PC-3 (cell line): ENCODE measurements at regions not wholly inside any gene's neighbourhood (a gene's known extent, or its start where the extent isn't known, plus 50 kb on each side); places are given as distances from the start of the nearest gene placed in this dataset.

Experiments used
- ATAC-seq: fragments of 200-7000 bp; cut with Tn5 transposase; 2 replicates; pipeline ENCODE4 v1.9.1; 2020; ENCODE audit warnings: mild to moderate bottlenecking, moderate library complexity
- BruUV-seq: library from RNA; stranded (reverse); fragments of 400-500 nt; replicated peaks from 2 replicates; lab custom pipeline; 2021; lab: Mats Ljungman, UMichigan
- CTCF ChIA-PET: fragments of 300-600 bp; sonication (Branson Sonifier 250); formaldehyde crosslinking; loops from one replicate; lab custom pipeline; 2022; ENCODE audit warnings: antibody characterized with exemption; lab: Charles Lee
- POLR2A ChIA-PET: fragments of 300-600 bp; sonication (Branson Sonifier 250); formaldehyde crosslinking; loops from one replicate; lab custom pipeline; 2022; ENCODE audit warnings: antibody characterized with exemption; ENCODE audit not compliant: unreplicated experiment; lab: Charles Lee
- DNase-seq: peaks from one replicate; pipeline ENCODE4 v3.0.0-alpha.2; 2015
- H2AFZ ChIP-seq: fragments of 300-600 bp; sonication (generic); 2 replicates; pipeline ENCODE4 v1.6.0; 2016; ENCODE audit warnings: antibody characterized with exemption, low read length
- H3F3A ChIP-seq: fragments of 300-600 bp; sonication (generic); one replicate; pipeline ENCODE4 v1.6.0; 2017; ENCODE audit warnings: antibody characterized with exemption, low read length, control low read depth, mild to moderate bottlenecking; ENCODE audit not compliant: unreplicated experiment
- H3K27ac ChIP-seq: fragments of 300-600 bp; sonication (generic); 2 replicates; pipeline ENCODE4 v1.5.1; 2016; ENCODE audit warnings: mild to moderate bottlenecking, low read length
- H3K27me3 ChIP-seq: fragments of 300-600 bp; sonication (generic); 2 replicates; pipeline ENCODE4 v1.6.1; 2016; ENCODE audit warnings: low read length, mixed read lengths
- H3K36me3 ChIP-seq: fragments of 300-600 bp; sonication (generic); 2 replicates; pipeline ENCODE4 v1.6.1; 2016; ENCODE audit warnings: low read depth, mixed run types, low read length, mixed read lengths
- H3K4me1 ChIP-seq: fragments of 300-600 bp; sonication (generic); 2 replicates; pipeline ENCODE4 v1.5.1; 2016; ENCODE audit warnings: low read length; ENCODE audit not compliant: insufficient read depth
- H3K4me2 ChIP-seq: fragments of 300-600 bp; sonication (generic); 2 replicates; pipeline ENCODE4 v1.6.0; 2016; ENCODE audit warnings: low read length
- H3K4me3 ChIP-seq: fragments of 300-600 bp; sonication (generic); 2 replicates; pipeline ENCODE4 v1.5.1; 2016; ENCODE audit warnings: mild to moderate bottlenecking, low read length, mixed read lengths
- H3K79me2 ChIP-seq: fragments of 300-600 bp; sonication (generic); 2 replicates; pipeline ENCODE4 v1.6.1; 2017; ENCODE audit warnings: low read length, mixed read lengths
- H3K9ac ChIP-seq: fragments of 300-600 bp; sonication (generic); 2 replicates; pipeline ENCODE4 v1.6.0; 2016; ENCODE audit warnings: mild to moderate bottlenecking, low read length
- H3K9me2 ChIP-seq: fragments of 300-600 bp; sonication (generic); replicated peaks from 2 replicates; pipeline ENCODE4 v1.6.1; 2016; ENCODE audit warnings: mixed run types, low read length, mixed read lengths
- H3K9me3 ChIP-seq: fragments of 300-600 bp; sonication (generic); 2 replicates; pipeline ENCODE4 v1.6.1; 2016; ENCODE audit warnings: low read length, mixed read lengths
- H4K20me1 ChIP-seq: fragments of 300-600 bp; sonication (generic); 2 replicates; pipeline ENCODE4 v1.6.1; 2016; ENCODE audit warnings: low read length, mixed read lengths
- EZH2 ChIP-seq: fragments of 300-600 bp; sonication (generic); IDR thresholded peaks from one replicate; pipeline ENCODE4 v1.6.1; 2017; ENCODE audit warnings: antibody characterized with exemption, mild to moderate bottlenecking, low read length; ENCODE audit not compliant: unreplicated experiment
- EZH2phosphoT487 ChIP-seq: fragments of 300-600 bp; sonication (generic); IDR thresholded peaks from 2 replicates; pipeline ENCODE4 v1.6.1; 2018; ENCODE audit warnings: mild to moderate bottlenecking, antibody characterized with exemption, low read length, borderline replicate concordance
- intact Hi-C: fragments of 100-400 bp; cut with micrococcal nuclease; formaldehyde crosslinking; loops from 2 replicates; pipeline ENCODE4 v1.9.0; 2023
- TF ChIP-seq, protein P1 (sequence below): fragments of 300-600 bp; sonication (generic); conservative IDR thresholded peaks from 2 replicates; pipeline ENCODE4 v1.5.1; 2017; ENCODE audit warnings: antibody characterized with exemption, low read depth, mild to moderate bottlenecking, low read length

DNA sequence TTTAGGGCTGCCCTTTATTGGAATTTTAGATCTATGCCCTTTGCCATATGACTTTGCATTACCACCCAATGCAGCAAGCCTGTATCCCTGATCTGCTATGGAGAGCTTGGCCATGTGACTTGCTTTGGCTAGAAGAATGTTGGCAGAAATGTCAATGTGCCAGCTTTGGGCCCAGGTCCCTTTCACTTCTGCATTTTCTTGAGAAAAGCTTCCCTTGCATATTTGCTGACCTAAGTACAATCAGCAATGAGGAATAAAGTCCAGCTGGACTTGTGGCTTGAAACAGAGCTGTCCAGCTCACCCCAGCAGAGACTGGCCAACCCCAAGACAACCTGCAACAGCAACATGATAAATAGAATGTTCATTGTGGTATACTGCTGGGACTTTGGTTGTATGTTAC, 135.9 kb downstream of the PAH start:
- H3K9me3 ChIP-seq = no peaks in the 10 kb centered on the region
- no peaks in the 10 kb centered on the region for H3K27me3 ChIP-seq
- ChIA-PET POLR2A (no interaction called here), CTCF (no interaction called here)
- no peaks in the 10 kb centered on the region for H3K79me2 ChIP-seq
- intact Hi-C loops = no loop called here
- no peak overlapping the region for H3K9ac ChIP-seq
- no peaks in the 10 kb centered on the region for H3K36me3 ChIP-seq
- H3K9me2 ChIP-seq = no peaks in the 10 kb centered on the region
- no peak for ATAC-seq
- BruUV-seq = no TSS peak
- H3F3A ChIP-seq = no peaks in the 10 kb centered on the region
- H3K4me1 ChIP-seq = no peaks in the 10 kb centered on the region
- no peaks in the 10 kb centered on the region for H4K20me1 ChIP-seq
- H3K27ac ChIP-seq = no peak overlapping the region
- no peak for DNase-seq
- H3K4me2 ChIP-seq = no peak overlapping the region
- TF ChIP-seq, protein P1, sequence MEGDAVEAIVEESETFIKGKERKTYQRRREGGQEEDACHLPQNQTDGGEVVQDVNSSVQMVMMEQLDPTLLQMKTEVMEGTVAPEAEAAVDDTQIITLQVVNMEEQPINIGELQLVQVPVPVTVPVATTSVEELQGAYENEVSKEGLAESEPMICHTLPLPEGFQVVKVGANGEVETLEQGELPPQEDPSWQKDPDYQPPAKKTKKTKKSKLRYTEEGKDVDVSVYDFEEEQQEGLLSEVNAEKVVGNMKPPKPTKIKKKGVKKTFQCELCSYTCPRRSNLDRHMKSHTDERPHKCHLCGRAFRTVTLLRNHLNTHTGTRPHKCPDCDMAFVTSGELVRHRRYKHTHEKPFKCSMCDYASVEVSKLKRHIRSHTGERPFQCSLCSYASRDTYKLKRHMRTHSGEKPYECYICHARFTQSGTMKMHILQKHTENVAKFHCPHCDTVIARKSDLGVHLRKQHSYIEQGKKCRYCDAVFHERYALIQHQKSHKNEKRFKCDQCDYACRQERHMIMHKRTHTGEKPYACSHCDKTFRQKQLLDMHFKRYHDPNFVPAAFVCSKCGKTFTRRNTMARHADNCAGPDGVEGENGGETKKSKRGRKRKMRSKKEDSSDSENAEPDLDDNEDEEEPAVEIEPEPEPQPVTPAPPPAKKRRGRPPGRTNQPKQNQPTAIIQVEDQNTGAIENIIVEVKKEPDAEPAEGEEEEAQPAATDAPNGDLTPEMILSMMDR = no peak
- TF ChIP-seq EZH2phosphoT487 (no peak), EZH2 (no peak)
- no peak overlapping the region for H3K4me3 ChIP-seq
- no peak overlapping the region for H2AFZ ChIP-seq

DNA sequence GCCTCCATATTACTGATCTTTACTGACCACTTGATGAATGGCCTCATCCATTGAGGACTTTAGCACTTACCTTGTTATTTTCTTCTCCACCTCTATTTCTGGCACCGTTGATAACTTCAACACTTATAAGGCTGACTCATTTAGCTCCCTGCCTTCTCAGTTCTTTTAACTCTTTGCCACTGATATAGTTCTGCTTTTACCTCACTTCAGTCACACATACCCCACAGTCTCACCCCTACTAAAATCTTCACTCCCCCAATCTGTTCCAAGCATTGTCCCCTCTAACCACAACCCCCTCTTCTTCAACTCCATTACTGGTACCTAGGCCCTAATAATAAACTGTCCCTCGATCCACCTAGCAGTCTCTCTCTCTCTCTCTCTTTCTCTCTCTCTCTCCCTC, 141.0 kb downstream of the PAH start:
- H3K9me2 ChIP-seq = no peaks in the 10 kb centered on the region
- H3K4me2 ChIP-seq = no peak overlapping the region
- no peak for ATAC-seq
- TF ChIP-seq, protein P1 = no peak
- TF ChIP-seq EZH2phosphoT487 (no peak), EZH2 (no peak)
- no peaks in the 10 kb centered on the region for H3K27me3 ChIP-seq
- no peak overlapping the region for H2AFZ ChIP-seq
- no peak overlapping the region for H3K27ac ChIP-seq
- H3F3A ChIP-seq = no peaks in the 10 kb centered on the region
- H3K4me1 ChIP-seq = no peaks in the 10 kb centered on the region
- no peaks in the 10 kb centered on the region for H3K9me3 ChIP-seq
- no peaks in the 10 kb centered on the region for H3K36me3 ChIP-seq
- ChIA-PET POLR2A (no interaction called here), CTCF (no interaction called here)
- H3K4me3 ChIP-seq = no peak overlapping the region
- no peak overlapping the region for H3K9ac ChIP-seq
- H3K79me2 ChIP-seq = no peaks in the 10 kb centered on the region
- BruUV-seq = no TSS peak
- no peak for DNase-seq
- H4K20me1 ChIP-seq = no peaks in the 10 kb centered on the region
- intact Hi-C loops = no loop called here

DNA sequence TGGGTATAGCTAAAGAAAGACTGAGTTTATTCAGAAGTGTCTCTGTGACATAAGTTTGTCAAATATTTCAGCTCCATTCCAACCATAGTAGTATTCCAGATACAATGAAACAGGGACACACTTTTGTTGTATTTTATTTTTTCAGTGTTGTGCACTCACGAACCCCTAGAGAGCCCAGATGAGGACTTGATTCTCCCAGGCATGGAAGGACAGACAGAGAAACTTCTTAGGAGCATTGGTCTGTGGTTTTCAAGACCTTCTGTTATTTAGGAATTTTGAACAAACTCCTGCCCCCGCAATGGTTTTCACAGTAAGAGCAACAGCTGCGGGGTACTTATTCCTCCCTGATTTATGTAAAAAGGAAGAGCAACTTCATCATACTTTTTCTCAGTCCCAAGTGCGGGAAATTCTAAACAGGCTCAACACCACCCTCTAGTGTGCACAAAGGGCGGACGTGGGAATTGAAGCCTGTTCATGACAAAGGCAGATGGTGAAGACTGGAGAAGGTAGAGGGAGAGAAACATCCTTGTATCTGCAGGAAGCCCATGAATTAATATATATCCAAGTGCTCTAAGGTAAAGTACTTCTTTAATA, 147.6 kb downstream of the PAH start:
- Histone ChIP-seq H3K9ac (no peak overlapping the region), H3K4me1 (no peaks in the 10 kb centered on the region), H3K9me2 (no peaks in the 10 kb centered on the region), H3K4me3 (no peak overlapping the region), H3K27ac (no peak overlapping the region), H2AFZ (no peak overlapping the region), H3K79me2 (no peaks in the 10 kb centered on the region), H3K27me3 (no peaks in the 10 kb centered on the region), H3K4me2 (no peak overlapping the region), H3F3A (no peaks in the 10 kb centered on the region), H3K9me3 (no peaks in the 10 kb centered on the region), H3K36me3 (no peaks in the 10 kb centered on the region), H4K20me1 (no peaks in the 10 kb centered on the region)
- intact Hi-C loops = no loop called here
- TF ChIP-seq EZH2phosphoT487 = no peak
- no peak for TF ChIP-seq EZH2
- TF ChIP-seq, protein P1 = peak; percentile 79
- POLR2A ChIA-PET = no interaction called here
- CTCF ChIA-PET = no interaction called here
- DNase-seq (peak; percentile 62), ATAC-seq (peak; percentile 60)
- no TSS peak for BruUV-seq
